Gastroesophageal sphincter (tissue), 3 donors: ENCODE measurements at regions not wholly inside any gene's neighbourhood (a gene's known extent, or its start where the extent isn't known, plus 50 kb on each side); places are given as distances from the start of the nearest gene placed in this dataset.

Experiments
- EP300 ChIP-seq: sonication (generic); formaldehyde crosslinking; IDR thresholded peaks from one replicate; pipeline ENCODE4 v1.6.1; 2017; ENCODE audit warnings: antibody characterized with exemption, mild to moderate bottlenecking
- POLR2A ChIP-seq, 2 donors: fragments of 450-650 bp; IDR thresholded peaks; one replicate each; pipeline ENCODE4 v1.6.1; 2017; ENCODE audit warnings: antibody characterized with exemption in 2 of 2, mild to moderate bottlenecking in 2 of 2, moderate library complexity in 1 of 2
- TF ChIP-seq, protein P1 (sequence below), 4 experiments: fragments of 200-600 bp in 2 of 4; fragments of 450-650 bp in 2 of 4; sonication (generic) in 1 of 4; IDR thresholded peaks; one replicate each; pipeline ENCODE4 v1.5.1; 2017 to 2019; ENCODE audit warnings: antibody characterized with exemption in 4 of 4, mild to moderate bottlenecking in 2 of 4, moderate library complexity in 2 of 4

DNA sequence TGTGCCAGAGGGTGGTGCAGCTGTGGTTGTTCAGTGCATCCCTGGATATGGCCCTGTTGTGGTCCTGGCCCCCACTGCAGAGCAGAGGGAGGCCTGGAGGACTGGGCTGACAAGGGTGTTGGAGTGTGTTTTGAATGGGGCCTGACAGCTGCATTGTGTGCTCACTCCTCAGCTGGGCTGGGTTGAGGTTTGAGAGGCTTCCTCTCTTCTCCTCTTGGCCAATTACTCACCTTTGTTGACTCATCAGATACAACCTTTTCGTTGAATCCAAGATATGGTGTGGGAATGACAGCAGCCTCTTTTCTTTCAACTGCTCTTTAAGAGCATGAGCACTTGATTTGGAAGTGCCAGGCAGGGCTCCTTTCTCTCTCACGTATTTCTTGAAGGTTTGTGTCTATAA lies 228.5 kb upstream of the COBL start:
- TF ChIP-seq, protein P1, sequence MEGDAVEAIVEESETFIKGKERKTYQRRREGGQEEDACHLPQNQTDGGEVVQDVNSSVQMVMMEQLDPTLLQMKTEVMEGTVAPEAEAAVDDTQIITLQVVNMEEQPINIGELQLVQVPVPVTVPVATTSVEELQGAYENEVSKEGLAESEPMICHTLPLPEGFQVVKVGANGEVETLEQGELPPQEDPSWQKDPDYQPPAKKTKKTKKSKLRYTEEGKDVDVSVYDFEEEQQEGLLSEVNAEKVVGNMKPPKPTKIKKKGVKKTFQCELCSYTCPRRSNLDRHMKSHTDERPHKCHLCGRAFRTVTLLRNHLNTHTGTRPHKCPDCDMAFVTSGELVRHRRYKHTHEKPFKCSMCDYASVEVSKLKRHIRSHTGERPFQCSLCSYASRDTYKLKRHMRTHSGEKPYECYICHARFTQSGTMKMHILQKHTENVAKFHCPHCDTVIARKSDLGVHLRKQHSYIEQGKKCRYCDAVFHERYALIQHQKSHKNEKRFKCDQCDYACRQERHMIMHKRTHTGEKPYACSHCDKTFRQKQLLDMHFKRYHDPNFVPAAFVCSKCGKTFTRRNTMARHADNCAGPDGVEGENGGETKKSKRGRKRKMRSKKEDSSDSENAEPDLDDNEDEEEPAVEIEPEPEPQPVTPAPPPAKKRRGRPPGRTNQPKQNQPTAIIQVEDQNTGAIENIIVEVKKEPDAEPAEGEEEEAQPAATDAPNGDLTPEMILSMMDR (IDR thresholded peaks at IDR 0.05), result no peak
- no peak for TF ChIP-seq POLR2A (IDR thresholded peaks at IDR 0.05)
- TF ChIP-seq EP300, result no peak
